H1 (cell line): ENCODE measurements at regions not wholly inside any gene's neighbourhood (a gene's known extent, or its start where the extent isn't known, plus 50 kb on each side); places are given as distances from the start of the nearest gene placed in this dataset.

Source experiments
- CTCF ChIA-PET: fragments of 300-600 bp; sonication (Branson Sonifier 250); formaldehyde crosslinking; loops from one replicate; lab custom pipeline; 2021; ENCODE audit not compliant: partially characterized antibody; lab: Charles Lee
- POLR2A ChIA-PET: fragments of 300-600 bp; sonication (Branson Sonifier 250); formaldehyde crosslinking; loops from one replicate; lab custom pipeline; 2021; ENCODE audit warnings: inconsistent platforms; ENCODE audit not compliant: partially characterized antibody; lab: Charles Lee
- DNase-seq, 2 experiments: peaks; one replicate each; pipeline versions ENCODE4 v3.0.0 to v3.0.0-alpha.2; 2010 to 2022; ENCODE audit warnings: low spot score in 2 of 2, low read depth in 1 of 2, mixed read lengths in 1 of 2
- FAIRE-seq: peaks from 2 replicates; lab custom pipeline; 2011; peaks lifted over from hg19 to GRCh38; lab: Jason Lieb, UNC
- H2AFZ ChIP-seq: 2 replicates; pipeline ENCODE4 v1.8.1; 2012; ENCODE audit warnings: low read length, inconsistent platforms
- H2AK5ac ChIP-seq: 2 replicates; pipeline ENCODE4 v1.6.1; 2013; ENCODE audit warnings: low read depth, low read length
- H2BK120ac ChIP-seq: replicated peaks from 2 replicates; pipeline ENCODE3; 2013; ENCODE audit warnings: low read depth, low read length, inconsistent platforms
- H2BK12ac ChIP-seq: 2 replicates; pipeline ENCODE4 v1.6.1; 2013; ENCODE audit warnings: low read depth, low read length
- H2BK15ac ChIP-seq: 2 replicates; pipeline ENCODE4 v1.6.1; 2013; ENCODE audit warnings: low read length
- H2BK20ac ChIP-seq: 2 replicates; pipeline ENCODE4 v1.6.1; 2013; ENCODE audit warnings: low read length
- H2BK5ac ChIP-seq: 2 replicates; pipeline ENCODE4 v1.6.1; 2013; ENCODE audit warnings: low read depth, low read length
- H3K14ac ChIP-seq: 2 replicates; pipeline ENCODE4 v1.6.1; 2013; ENCODE audit warnings: inconsistent platforms; ENCODE audit not compliant: insufficient read length
- H3K18ac ChIP-seq: 2 replicates; pipeline ENCODE4 v1.6.1; 2013; ENCODE audit warnings: low read length; ENCODE audit errors: extremely low read depth
- H3K23ac ChIP-seq: 2 replicates; pipeline ENCODE4 v1.6.1; 2013; ENCODE audit warnings: inconsistent platforms; ENCODE audit not compliant: insufficient read length
- H3K23me2 ChIP-seq: 2 replicates; pipeline ENCODE4 v1.6.1; 2013; ENCODE audit warnings: low read depth, low read length
- H3K27ac ChIP-seq: 2 replicates; pipeline ENCODE4 v1.6.1; 2011; ENCODE audit warnings: low read depth, low read length, inconsistent platforms
- H3K27me3 ChIP-seq, 4 experiments: replicated peaks in 1 of 4; 1 replicate in 1 of 4; 2 replicates in 3 of 4; pipeline versions ENCODE4 v1.6.1 to v1.8.1; 2011 to 2013; ENCODE audit warnings: low read length in 3 of 4, mild to moderate bottlenecking in 3 of 4, inconsistent platforms in 2 of 4, mixed read lengths in 2 of 4, moderate library complexity in 1 of 4; ENCODE audit not compliant: control insufficient read depth in 3 of 4, insufficient read depth in 3 of 4; ENCODE audit errors: extremely low read depth in 1 of 4
- H3K36me3 ChIP-seq, 4 experiments: 2 replicates each; pipeline versions ENCODE4 v1.6.1 to v1.8.1; 2011 to 2013; ENCODE audit warnings: mild to moderate bottlenecking in 4 of 4, low read length in 3 of 4, moderate library complexity in 2 of 4, control low read depth in 1 of 4, inconsistent platforms in 1 of 4; ENCODE audit not compliant: insufficient read depth in 4 of 4, control insufficient read depth in 2 of 4
- H3K4ac ChIP-seq: replicated peaks from 2 replicates; pipeline ENCODE3; 2013; ENCODE audit warnings: low read length, low read depth, mixed read lengths, inconsistent platforms; ENCODE audit not compliant: insufficient read length
- H3K4me1 ChIP-seq, 4 experiments: replicated peaks in 1 of 4; 1 replicate in 1 of 4; 2 replicates in 3 of 4; pipeline versions ENCODE4 v1.6.1 to v1.8.1; 2011 to 2013; ENCODE audit warnings: low read length in 3 of 4, inconsistent platforms in 2 of 4, mixed read lengths in 1 of 4; ENCODE audit not compliant: insufficient read depth in 4 of 4, control insufficient read depth in 3 of 4
- H3K4me2 ChIP-seq, 2 experiments: 2 replicates each; pipeline versions ENCODE4 v1.6.1 to v1.8.1; 2011 to 2013; ENCODE audit warnings: low read depth in 2 of 2, low read length in 2 of 2, control low read depth in 1 of 2, inconsistent platforms in 1 of 2, mild to moderate bottlenecking in 1 of 2; ENCODE audit not compliant: insufficient read depth in 1 of 2
- H3K4me3 ChIP-seq, 4 experiments: fragments of 200-600, 300-600 bp in 1 of 4; sonication (generic), shearing (Covaris generic), sonication (Bioruptor Twin) in 1 of 4; 2 replicates each; pipeline versions ENCODE4 v1.5.1 to v1.8.1; 2011 to 2016; ENCODE audit warnings: low read length in 4 of 4, low read depth in 3 of 4, control low read depth in 2 of 4, inconsistent platforms in 2 of 4, mild to moderate bottlenecking in 2 of 4, mixed read lengths in 1 of 4, moderate library complexity in 1 of 4; ENCODE audit not compliant: insufficient read depth in 2 of 4; ENCODE audit errors: extremely low read depth in 1 of 4
- H3K56ac ChIP-seq: replicated peaks from 2 replicates; pipeline ENCODE3; 2013; ENCODE audit warnings: low read depth, mild to moderate bottlenecking, mixed read lengths, low read length, inconsistent platforms; ENCODE audit not compliant: insufficient read length
- H3K79me1 ChIP-seq: 2 replicates; pipeline ENCODE4 v1.6.1; 2013; ENCODE audit warnings: low read depth, low read length, control low read depth
- H3K79me2 ChIP-seq, 2 experiments: 2 replicates each; pipeline versions ENCODE4 v1.6.1 to v1.8.1; 2012 to 2013; ENCODE audit warnings: low read length in 2 of 2, mild to moderate bottlenecking in 2 of 2, inconsistent platforms in 1 of 2; ENCODE audit not compliant: insufficient read depth in 2 of 2, control insufficient read depth in 1 of 2
- H3K9ac ChIP-seq, 4 experiments: replicated peaks in 1 of 4; 1 replicate in 1 of 4; 2 replicates in 3 of 4; pipeline versions ENCODE4 v1.6.1 to v1.8.1; 2011 to 2013; ENCODE audit warnings: low read depth in 3 of 4, low read length in 3 of 4, control low read depth in 2 of 4, mild to moderate bottlenecking in 2 of 4, moderate library complexity in 2 of 4, inconsistent platforms in 1 of 4; ENCODE audit errors: extremely low read depth in 1 of 4
- H3K9me3 ChIP-seq, 2 experiments: 2 replicates each; pipeline versions ENCODE4 v1.6.1 to v1.8.1; 2012 to 2013; ENCODE audit warnings: mild to moderate bottlenecking in 2 of 2, moderate library complexity in 2 of 2, control low read depth in 1 of 2, inconsistent platforms in 1 of 2, low read depth in 1 of 2, low read length in 1 of 2, mixed read lengths in 1 of 2; ENCODE audit not compliant: insufficient read depth in 2 of 2
- H4K20me1 ChIP-seq, 2 experiments: replicated peaks in 1 of 2; 2 replicates each; pipeline versions ENCODE3 to v1.8.1; 2011 to 2013; ENCODE audit warnings: inconsistent platforms in 2 of 2, low read length in 2 of 2, mild to moderate bottlenecking in 1 of 2; ENCODE audit not compliant: insufficient read depth in 2 of 2, control insufficient read depth in 1 of 2
- H4K5ac ChIP-seq: 2 replicates; pipeline ENCODE4 v1.6.1; 2013; ENCODE audit warnings: low read length, low read depth, mixed read lengths, inconsistent platforms; ENCODE audit not compliant: insufficient read length
- H4K8ac ChIP-seq: 2 replicates; pipeline ENCODE4 v1.8.0; 2013; ENCODE audit warnings: mild to moderate bottlenecking, moderate library complexity, low read length, inconsistent platforms; ENCODE audit not compliant: insufficient read depth; ENCODE audit errors: extremely low read depth
- H4K91ac ChIP-seq: replicated peaks from 2 replicates; pipeline ENCODE3; 2013; ENCODE audit warnings: low read length, mixed read lengths, inconsistent platforms; ENCODE audit not compliant: insufficient read length
- ATF3 ChIP-seq: IDR thresholded peaks from 2 replicates; pipeline ENCODE4 v1.6.1; 2011; ENCODE audit warnings: low read depth, mild to moderate bottlenecking, low read length; ENCODE audit not compliant: insufficient read depth
- KDM1A ChIP-seq: fragments of 200-600, 300-600 bp; sonication (generic); IDR thresholded peaks from 2 replicates; pipeline ENCODE4 v1.7.1; 2016; ENCODE audit warnings: mild to moderate bottlenecking, low read length, borderline replicate concordance
- RAD21 ChIP-seq, 2 experiments: IDR thresholded peaks in 1 of 2; conservative IDR thresholded peaks in 1 of 2; 2 replicates each; pipeline ENCODE4 v1.6.1; 2011; ENCODE audit warnings: low read depth in 2 of 2, low read length in 2 of 2, improper control_type of control experiment in 1 of 2, inconsistent platforms in 1 of 2, mild to moderate bottlenecking in 1 of 2, moderate library complexity in 1 of 2
- TBP ChIP-seq: IDR thresholded peaks from 2 replicates; pipeline ENCODE4 v1.6.1; 2011; ENCODE audit warnings: low read depth, low read length, improper control_type of control experiment
- WGBS, 2 experiments: shearing (Covaris generic) in 1 of 2; methylation state at CpG; one replicate each; pipeline versions ENCODE4 v1.1.6 to v1.1.7; 2013 to 2015; ENCODE audit warnings: low lambda C conversion rate in 2 of 2, mixed read lengths in 2 of 2, inconsistent platforms in 1 of 2, low coverage in 1 of 2, missing lambda C conversion rate in 1 of 2; ENCODE audit not compliant: insufficient replicate concordance in 2 of 2, insufficient coverage in 1 of 2, insufficient read length in 1 of 2; ENCODE audit errors: extremely low coverage in 1 of 2, missing lambda C conversion rate in 1 of 2; 5-methylcytosine and 5-hydroxymethylcytosine counted together

GRCh38 chr1:65572701-65573421 is 152.4 kb downstream of the LEPR start:
- no peak overlapping the region for H3K4me3 ChIP-seq
- no peak overlapping the region for H2AK5ac ChIP-seq
- no peak overlapping the region for H3K18ac ChIP-seq
- H3K4ac ChIP-seq: no peak overlapping the region
- H4K8ac ChIP-seq: no peak overlapping the region; the same call in 1 of the 2 replicates
- H3K9ac ChIP-seq: no peak overlapping the region
- WGBS, 2 experiments: 83% methylated on average over 10 of the region's 10 CpGs; no CpG with 5 or more reads in 1 of the 2 experiments
- no peaks in the 10 kb centered on the region for H4K20me1 ChIP-seq
- H3K79me1 ChIP-seq: no peaks in the 10 kb centered on the region
- no peaks in the 10 kb centered on the region for H3K79me2 ChIP-seq
- no peaks in the 10 kb centered on the region for H3K9me3 ChIP-seq
- H3K36me3 ChIP-seq: no peaks in the 10 kb centered on the region
- no peaks in the 10 kb centered on the region for H3K4me1 ChIP-seq
- no peak overlapping the region for H3K23ac ChIP-seq
- no peak overlapping the region for H2BK120ac ChIP-seq
- no peak overlapping the region for H4K91ac ChIP-seq
- TF ChIP-seq TBP (no peak), KDM1A (no peak), RAD21 (IDR thresholded peaks at IDR 0.05 in 1 of 2, conservative IDR thresholded peaks at IDR 0.05 in 1 of 2; ENCODE audit: low read depth in 2 of 2, low read length in 2 of 2) (no peak), ATF3 (no peak)
- TF ChIP-seq, all 59 proteins: peak for 0
- DNase-seq (no peak), FAIRE-seq (no peak)
- Histone ChIP-seq H2AFZ (no peak overlapping the region), H3K14ac (no peak overlapping the region), H3K4me2 (no peak overlapping the region), H2BK12ac (no peak overlapping the region), H2BK20ac (no peak overlapping the region), H3K56ac (no peak overlapping the region), H2BK15ac (peak overlapping the region; percentile 47; the same call in 1 of the 2 replicates), H3K27ac (no peak overlapping the region), H3K27me3 (no peaks in the 10 kb centered on the region), H2BK5ac (no peak overlapping the region), H4K5ac (no peak overlapping the region), H3K23me2 (no peaks in the 10 kb centered on the region)
- ChIA-PET POLR2A (no interaction called here), CTCF (interaction anchor here (0.7 to 0.8 kb wide), 2 partner anchors 113 to 115 kb away, joined by 3 read pairs; no protein-coding TSS in a partner anchor)
